GM18951 (cell line): ENCODE measurements at regions not wholly inside any gene's neighbourhood (a gene's known extent, or its start where the extent isn't known, plus 50 kb on each side); places are given as distances from the start of the nearest gene placed in this dataset.

ENCODE experiments used
- POLR2A ChIP-seq: IDR thresholded peaks from 4 replicates; pipeline ENCODE4 v1.6.1; 2011; ENCODE audit warnings: mild to moderate bottlenecking; ENCODE audit not compliant: insufficient read length, insufficient read depth; ENCODE audit errors: extremely low read depth
- in situ Hi-C: fragments of 300-500 bp; cut with MboI; formaldehyde crosslinking; loops from one replicate; pipeline ENCODE4 v1.12.0; 2022; ENCODE audit warnings: low sequenced_read_pairs, mixed read lengths, inconsistent platforms; ENCODE audit not compliant: unreplicated experiment

DNA sequence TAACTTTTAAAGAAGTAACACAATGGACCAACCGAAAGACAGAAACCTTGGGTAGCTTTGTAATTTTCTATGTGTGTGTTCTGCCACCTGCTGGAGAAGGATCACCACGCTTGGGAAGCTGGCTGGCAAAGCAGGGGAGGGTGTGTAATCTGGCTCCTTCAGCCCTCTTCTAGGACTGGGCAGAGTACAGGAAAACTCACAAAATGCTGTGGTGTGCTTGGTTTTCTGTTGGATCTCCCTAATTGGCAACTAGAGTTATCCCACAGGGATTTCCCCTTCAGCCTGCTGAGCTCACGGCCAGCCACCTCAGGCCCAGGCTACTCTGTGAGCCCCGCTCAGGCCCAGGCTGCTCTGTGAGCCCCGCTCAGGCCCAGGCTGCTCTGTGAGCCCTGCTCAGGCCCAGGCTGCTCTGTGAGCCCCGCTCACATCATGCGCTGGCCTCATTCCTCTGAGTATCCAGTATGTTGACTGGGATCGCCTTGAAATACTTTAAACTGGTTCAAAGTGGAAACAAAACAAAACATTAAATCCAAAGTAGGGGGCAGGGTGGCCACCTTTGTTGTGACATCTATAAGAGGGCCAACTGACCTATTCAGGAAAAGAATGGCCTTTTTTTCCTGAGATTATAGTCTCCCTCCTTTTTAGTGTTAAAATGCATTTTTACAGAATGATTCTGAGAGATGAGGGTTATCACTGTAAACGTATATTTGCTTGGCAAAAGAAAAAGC is 52.0 kb upstream of the RNU6-8 start:
- in situ Hi-C loops: loop anchor here (5.0 to 25.0 kb wide), 2 partner anchors 183 to 743 kb away; no protein-coding TSS in a partner anchor
- no peak for TF ChIP-seq POLR2A

GRCh38 chr14:32255789-32256188 is 52.7 kb upstream of the RNU6-8 start:
- TF ChIP-seq POLR2A: no peak
- in situ Hi-C loops: loop anchor here (25.0 kb wide), 1 partner anchor 743 kb away; no protein-coding TSS in a partner anchor

- in situ Hi-C loops: loop anchor here (25.0 kb wide), 1 partner anchor 744 kb away; no protein-coding TSS in a partner anchor
These were observed 53.5 kb upstream of the RNU6-8 start for GRCh38 chr14:32256576-32256975.

DNA sequence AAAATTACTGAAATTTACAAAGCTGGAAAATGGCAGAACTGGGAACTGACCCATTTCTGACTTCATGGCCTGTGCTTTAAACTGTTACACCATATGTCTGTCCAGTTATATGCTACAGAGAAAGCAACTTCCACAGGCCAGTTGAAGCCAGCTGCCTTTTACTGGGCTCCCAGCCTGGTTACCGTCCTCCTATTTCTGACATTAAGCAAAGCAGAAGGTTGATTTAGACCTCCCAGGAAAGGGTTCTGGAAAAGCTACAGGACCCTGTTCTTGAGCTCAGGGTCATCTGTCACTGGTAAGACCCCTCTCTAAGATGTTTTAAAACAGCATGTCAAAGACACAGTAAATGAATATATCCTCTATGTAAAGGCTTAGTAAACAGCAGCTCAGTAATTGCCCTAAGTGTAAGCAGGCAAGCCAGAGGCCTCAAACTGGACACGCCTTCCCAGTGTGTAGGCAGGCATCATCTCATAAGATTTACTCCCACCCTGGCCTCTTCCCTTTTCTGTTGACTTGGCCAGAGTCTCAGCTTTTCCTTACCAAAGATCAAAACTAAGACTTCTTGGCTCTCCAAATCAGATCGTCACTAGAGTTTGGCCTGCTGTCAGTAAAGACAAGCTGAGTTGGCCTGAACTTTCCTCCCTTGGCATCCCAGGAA is 55.4 kb upstream of the RNU6-8 start:
- no peak for TF ChIP-seq POLR2A
- in situ Hi-C loops: loop anchor here (25.0 kb wide), 1 partner anchor 746 kb away; no protein-coding TSS in a partner anchor

More at GRCh38 chr14:32256576-32256975, 53.5 kb upstream of the RNU6-8 start:
- no peak for TF ChIP-seq POLR2A

- in situ Hi-C loops: loop anchor here (25.0 kb wide), 1 partner anchor 747 kb away; no protein-coding TSS in a partner anchor
- TF ChIP-seq POLR2A: no peak
These were observed 56.4 kb upstream of the RNU6-8 start for GRCh38 chr14:32259368-32260013.

GRCh38 chr14:32263939-32264567 is 61.0 kb upstream of the RNU6-8 start:
- TF ChIP-seq POLR2A: no peak
- in situ Hi-C loops: loop anchor here (25.0 kb wide), 1 partner anchor 752 kb away; no protein-coding TSS in a partner anchor

DNA sequence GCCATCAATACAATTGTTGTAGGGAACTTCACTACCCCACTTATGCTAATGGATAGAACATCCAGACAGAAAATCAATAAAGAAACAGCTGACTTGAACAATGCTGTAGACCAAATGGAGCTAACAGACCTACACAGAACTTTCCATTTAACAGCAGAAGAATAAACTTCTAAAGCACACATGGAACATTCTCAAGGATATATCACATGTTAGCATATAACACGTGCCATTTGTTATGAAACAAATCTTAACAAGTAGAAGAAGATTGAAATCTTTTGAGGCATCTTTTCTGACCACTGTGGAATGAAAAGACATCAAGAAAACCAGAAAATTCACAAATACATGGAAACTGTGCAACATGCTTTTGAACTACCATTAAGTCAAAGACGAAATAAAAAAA is 62.5 kb upstream of the RNU6-8 start:
- in situ Hi-C loops: loop anchor here (25.0 kb wide), 1 partner anchor 753 kb away; no protein-coding TSS in a partner anchor
- TF ChIP-seq POLR2A: no peak

DNA sequence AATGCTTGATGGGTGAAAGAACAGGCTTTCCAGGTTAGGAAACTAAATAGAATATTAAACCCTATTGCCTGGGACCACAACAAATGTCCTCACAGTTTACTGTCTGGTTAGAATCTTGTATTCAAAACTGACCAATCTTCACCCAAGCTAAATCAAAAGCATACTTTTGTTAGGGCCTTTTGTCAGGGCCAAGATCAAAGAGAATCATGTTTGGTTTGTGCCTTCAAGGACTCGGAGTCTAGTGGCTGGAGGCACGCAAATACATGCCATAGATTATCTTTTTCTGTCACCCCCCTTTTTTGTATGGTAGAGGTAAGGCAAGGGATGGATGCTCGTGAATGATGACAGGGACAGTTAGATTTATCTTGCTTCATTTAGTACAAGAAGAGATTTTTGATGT is 51.1 kb upstream of the AKAP6 start:
- in situ Hi-C loops: no loop called here

More for the DNA sequence above, 51.1 kb upstream of the AKAP6 start:
- TF ChIP-seq POLR2A: no peak
